Stromal cell of bone marrow (primary cell): ENCODE measurements at regions not wholly inside any gene's neighbourhood (a gene's known extent, or its start where the extent isn't known, plus 50 kb on each side); places are given as distances from the start of the nearest gene placed in this dataset.
"Not testable (repeated sequence)": the region's sequence is repeated elsewhere in the genome, so short reads cannot be mapped to it uniquely, and the experiment has no call there.

ENCODE experiments used
- DNase-seq: peaks from one replicate; pipeline ENCODE4 v3.0.0-alpha.2; 2012; ENCODE audit warnings: low read depth

DNA sequence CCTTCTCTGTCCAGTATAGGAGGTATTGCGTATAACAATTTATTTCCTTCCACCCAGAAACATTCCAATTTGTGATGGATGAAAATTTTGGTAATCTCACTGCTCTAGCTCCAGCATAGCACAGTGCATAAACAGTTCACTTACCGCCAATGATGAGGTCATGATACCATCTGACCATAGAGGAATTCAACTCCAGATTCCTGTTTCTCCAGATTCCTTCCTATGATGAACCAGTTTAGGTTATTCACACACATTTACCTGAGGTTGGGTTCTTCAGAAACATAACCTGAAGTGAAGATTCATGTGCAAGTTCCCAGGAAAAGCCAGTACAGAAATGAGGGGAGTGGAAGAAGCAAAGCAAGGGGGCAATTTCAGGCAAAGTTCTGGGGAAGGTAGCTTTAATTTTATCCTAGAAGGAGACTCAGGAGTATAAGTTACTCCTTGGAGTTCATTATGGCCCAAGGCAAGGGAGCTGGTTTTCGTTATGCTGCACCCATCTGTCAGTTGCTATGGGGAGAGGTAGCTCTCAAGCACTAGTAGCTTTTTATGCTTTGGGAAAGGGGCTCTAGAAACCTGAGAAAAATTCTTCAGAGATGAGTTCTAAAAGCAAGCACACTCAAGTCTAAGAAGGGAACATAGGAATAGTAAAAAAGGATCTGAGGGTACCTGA, 121.6 kb downstream of the CASP12 start:
- no peak for DNase-seq

DNA sequence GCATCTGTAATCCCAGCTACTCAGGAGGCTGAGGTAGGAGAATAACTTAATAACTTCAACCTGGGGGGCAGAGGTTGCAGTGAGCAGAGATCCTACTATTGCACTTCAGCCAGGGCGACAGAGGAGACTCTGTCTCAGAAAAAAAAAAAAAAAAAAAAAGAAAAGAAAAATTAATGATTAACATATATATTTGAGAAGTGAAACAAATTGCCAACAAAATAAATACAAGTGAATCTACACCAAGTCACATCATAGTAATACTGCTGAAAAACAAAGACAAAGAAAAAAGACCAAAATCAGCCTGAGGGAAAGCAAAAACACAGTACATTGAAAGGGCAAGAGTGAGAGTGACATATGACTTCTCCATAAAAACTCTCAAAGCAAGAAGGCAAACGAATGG, 123.7 kb downstream of the CASP12 start:
- no peak for DNase-seq

DNA sequence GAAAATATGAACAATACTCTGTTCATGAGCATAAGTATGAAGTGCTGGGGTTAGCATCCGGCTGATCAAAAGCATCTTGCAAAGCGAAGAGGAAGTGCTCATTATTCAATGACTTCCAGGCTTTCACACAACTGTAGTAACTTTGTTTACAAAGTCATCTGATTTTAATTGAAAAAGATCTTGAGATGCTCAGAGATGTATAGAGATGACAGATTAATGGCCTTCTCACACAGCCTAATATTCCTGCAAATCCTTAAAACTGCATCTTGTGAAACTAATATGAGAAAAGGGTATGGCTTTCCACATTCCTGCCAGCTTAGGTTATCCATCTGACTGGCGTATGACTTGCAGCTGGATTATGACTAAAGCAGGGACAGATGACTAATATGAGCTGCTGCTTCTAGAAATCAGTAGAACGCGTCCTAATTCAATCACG, 125.4 kb downstream of the CASP12 start:
- DNase-seq, result peak; percentile 84

DNA sequence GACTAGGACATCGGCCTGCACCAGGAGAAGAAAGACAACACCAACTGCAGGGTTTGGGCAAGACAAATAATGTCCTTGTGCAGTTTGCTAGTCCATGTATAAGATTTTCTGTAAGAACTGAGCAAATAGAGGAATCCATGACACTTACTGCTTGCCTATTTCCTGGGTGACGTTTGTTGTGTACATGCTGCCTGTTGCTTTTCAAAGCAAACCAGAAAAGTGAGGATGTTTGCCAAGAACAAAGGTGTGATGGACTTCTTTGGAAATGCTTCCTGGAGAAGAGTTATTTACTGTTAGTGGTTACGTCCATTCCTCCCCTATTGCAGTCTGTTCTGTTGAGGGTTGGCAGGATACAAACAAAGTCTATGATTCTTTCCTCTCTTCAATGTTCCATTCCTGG, 126.5 kb downstream of the CASP12 start:
- DNase-seq, result no peak

GRCh38 chr11:104771046-104771445, 127.2 kb downstream of the CASP12 start:
- DNase-seq, result not testable (repeated sequence)

- no peak for DNase-seq
These were observed 132.7 kb downstream of the CASP12 start for GRCh38 chr11:104765401-104766095.

GRCh38 chr11:104764710-104765045, 133.6 kb downstream of the CASP12 start:
- no peak for DNase-seq

- DNase-seq, result no peak
These were observed 134.1 kb downstream of the CASP12 start for GRCh38 chr11:104763930-104764709.

DNA sequence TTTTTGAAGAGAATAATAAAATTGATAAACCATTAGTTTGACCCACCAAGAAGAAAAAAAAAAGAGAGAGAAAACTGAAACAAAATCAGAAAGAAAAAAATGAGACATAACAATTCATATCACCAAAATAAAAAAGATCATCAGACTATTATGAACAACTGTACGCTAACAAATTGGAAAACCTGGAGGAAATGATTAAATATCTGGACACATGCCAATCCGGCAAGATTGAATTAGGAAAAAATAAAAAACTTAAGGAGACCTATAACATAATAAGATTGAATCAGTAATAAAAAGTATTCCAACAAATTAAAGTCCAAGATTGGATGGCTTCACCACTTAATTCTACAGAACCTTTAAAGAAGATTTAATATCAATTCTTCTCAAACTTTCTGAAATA, 136.7 kb downstream of the CASP12 start:
- no peak for DNase-seq

- no peak for DNase-seq
These were observed 138.8 kb downstream of the CASP12 start for GRCh38 chr11:104759464-104759863.

DNA sequence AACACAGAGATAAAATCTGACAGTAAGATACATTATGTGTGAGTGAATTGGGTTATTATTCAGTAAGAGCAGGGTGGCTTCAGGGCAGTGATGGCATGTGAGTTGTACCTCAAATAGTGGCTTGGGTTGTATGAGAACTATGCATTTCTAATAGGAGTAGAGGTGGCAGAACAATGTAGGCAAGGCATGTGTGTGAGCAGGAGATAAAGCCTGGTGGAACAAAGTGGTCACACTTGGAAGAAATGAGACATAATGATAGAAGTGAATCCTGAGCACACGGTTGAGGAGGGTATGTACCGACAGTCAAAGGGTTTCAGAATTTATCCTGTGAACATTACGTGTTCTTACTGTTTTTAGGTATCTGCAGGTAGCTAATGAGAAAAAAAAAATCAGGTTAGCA, 159.3 kb downstream of the CASP12 start:
- no peak for DNase-seq

GRCh38 chr11:104738208-104738607, 160.1 kb downstream of the CASP12 start:
- no peak for DNase-seq

GRCh38 chr11:104736502-104736901, 161.8 kb downstream of the CASP12 start:
- DNase-seq, result no peak

DNA sequence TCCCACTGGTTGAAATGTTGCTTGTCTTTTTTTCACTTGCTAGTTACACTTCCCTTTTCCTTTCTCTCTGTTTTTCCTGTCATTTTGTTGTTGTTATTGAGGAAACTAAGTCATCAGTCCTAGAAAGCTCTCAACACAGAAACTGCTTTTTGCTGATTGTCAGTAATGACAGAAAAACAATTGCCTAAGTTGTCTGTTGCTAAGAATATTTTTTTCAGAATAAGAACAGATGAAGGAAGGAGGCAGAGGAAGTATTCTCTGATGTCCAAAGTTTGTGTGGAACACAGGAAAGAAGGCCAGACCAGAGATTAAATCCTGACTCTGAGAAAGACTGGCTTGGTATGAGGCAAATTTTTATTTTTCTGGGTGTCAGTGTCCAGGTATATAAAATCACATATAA, 163.3 kb downstream of the CASP12 start:
- DNase-seq, result no peak

- no peak for DNase-seq
These were observed 166.4 kb downstream of the CASP12 start for GRCh38 chr11:104731890-104732289.

- DNase-seq, result no peak
These were observed 169.3 kb downstream of the CASP12 start for GRCh38 chr11:104728927-104729326.

DNA sequence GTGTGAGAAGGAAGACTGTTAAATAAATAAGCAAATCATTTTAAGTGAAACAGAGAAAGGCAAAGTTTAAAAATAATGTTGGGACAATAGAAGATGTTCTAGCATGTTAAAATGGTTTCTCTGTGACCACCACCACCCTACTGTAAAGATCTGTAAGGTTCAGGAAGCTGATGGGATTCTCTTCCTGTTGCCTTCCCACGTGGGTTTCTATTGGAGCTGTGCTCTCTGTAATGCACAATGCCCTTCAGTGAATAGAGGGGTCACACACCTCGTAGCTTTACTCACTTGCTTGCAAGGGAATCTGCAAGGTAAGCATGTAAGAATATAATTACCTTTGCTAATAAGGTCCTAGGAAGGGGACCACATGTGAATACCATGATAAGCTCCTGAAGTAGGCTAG, 170.5 kb downstream of the CASP12 start:
- no peak for DNase-seq

- DNase-seq, result no peak
These were observed 171.2 kb downstream of the CASP12 start for GRCh38 chr11:104727095-104727494.

DNA sequence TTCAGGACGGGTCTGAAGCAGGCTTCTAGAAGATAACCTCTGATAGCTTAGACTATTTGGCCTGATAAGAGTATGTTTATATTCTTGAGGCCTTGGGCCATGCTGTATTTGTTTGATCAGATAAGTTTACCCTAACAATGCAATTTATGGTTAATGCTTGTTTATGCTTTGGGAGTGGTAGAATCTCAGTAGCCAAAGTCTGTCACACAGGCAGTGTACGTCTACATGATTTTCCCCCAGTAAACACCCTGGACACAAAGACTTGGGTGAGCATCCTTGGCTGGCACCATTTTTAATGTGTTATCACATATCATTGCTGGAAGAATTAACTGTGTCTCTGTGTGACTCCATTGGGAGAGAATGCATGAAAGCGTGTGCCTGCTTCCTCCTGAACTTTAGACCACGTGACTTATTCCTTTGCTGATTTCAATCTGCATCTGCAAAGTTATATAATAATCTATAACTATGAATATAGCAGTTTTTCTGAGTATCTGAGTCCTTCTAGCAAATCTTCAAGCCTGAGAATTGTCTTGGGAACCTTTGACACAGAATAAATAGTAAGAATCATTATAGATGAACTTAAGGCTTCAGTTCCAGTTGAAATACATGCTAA, 172.4 kb downstream of the CASP12 start:
- no peak for DNase-seq

- DNase-seq, result no peak
These were observed 184.9 kb downstream of the CASP12 start for GRCh38 chr11:104713401-104713800.

GRCh38 chr11:104705490-104706190, 192.6 kb downstream of the CASP12 start:
- DNase-seq, result no peak

DNA sequence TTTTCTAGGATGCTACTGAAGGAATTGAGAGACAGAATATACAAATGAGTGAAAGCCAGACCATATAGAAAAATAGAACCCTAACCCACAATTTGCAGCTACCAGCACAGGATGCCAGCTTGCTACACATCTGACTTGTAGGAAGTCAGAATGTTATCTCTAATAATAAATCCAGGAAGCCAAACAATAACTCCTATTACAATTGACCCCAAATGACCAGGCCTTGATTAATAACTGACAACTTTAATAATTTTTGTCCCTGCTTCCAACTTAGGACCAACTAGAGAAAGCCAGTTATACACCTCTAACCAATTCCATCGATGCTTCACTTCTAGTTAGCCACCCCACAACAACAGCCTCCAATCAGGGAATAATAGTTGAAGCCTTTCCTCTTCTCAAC, 193.4 kb downstream of the CASP12 start:
- no peak for DNase-seq
